ENCODE measurements at regions not wholly inside any gene's neighbourhood (a gene's known extent, or its start where the extent isn't known, plus 50 kb on each side); places are given as distances from the start of the nearest gene placed in this dataset.

DNA sequence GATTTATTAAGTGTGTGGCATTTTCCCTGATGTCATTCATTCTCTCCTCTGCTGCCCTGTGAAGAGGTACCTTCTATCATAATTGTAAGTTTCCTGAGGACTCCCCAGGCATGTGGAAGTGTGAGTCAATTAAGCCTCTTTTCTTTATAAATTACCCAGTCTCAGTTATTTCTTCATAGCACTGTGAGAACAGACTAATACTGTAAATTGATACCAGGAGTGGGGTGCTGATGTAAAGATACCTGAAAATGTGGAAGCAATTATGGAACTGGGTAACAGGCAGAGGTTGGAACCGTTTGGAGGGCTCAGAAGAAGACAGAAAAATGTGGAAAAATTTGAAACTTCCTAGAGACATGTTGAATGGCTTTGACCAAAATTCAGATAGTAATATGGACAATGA lies 711.8 kb upstream of the GRM3 start:
- H3K27ac ChIP-seq (ENCODE audit: insufficient read depth, low read length) = no peak overlapping the region
- no peak overlapping the region for H3K4me3 ChIP-seq (replicated peaks in 1 of 4; ENCODE audit: control extremely low read depth in 1 of 4, insufficient read depth in 1 of 4, low read depth in 3 of 4, low read length in 4 of 4)
- H3K4me2 ChIP-seq (ENCODE audit: extremely low read depth, insufficient read depth, low read length) = no peak overlapping the region
- H4K20me1 ChIP-seq (ENCODE audit: control insufficient read depth, extremely low read depth, insufficient read depth, low read length) = no peaks in the 10 kb centered on the region
- H3K4me1 ChIP-seq (ENCODE audit: control insufficient read depth, extremely low read depth, insufficient read depth, low read length) = no peaks in the 10 kb centered on the region
- H3K36me3 ChIP-seq (ENCODE audit: control insufficient read depth, insufficient read depth, low read length) = no peaks in the 10 kb centered on the region
- H2AFZ ChIP-seq (ENCODE audit: low read length) = no peak overlapping the region
- H3K79me2 ChIP-seq (ENCODE audit: control insufficient read depth, insufficient read depth, low read length) = no peaks in the 10 kb centered on the region
- no peaks in the 10 kb centered on the region for H3K9me3 ChIP-seq (ENCODE audit: control insufficient read depth, insufficient read depth, low read depth, low read length)
- TF ChIP-seq EZH2 (IDR thresholded peaks at IDR 0.05; ENCODE audit: low read length, missing control alignments) = no peak
- TF ChIP-seq, protein P1, sequence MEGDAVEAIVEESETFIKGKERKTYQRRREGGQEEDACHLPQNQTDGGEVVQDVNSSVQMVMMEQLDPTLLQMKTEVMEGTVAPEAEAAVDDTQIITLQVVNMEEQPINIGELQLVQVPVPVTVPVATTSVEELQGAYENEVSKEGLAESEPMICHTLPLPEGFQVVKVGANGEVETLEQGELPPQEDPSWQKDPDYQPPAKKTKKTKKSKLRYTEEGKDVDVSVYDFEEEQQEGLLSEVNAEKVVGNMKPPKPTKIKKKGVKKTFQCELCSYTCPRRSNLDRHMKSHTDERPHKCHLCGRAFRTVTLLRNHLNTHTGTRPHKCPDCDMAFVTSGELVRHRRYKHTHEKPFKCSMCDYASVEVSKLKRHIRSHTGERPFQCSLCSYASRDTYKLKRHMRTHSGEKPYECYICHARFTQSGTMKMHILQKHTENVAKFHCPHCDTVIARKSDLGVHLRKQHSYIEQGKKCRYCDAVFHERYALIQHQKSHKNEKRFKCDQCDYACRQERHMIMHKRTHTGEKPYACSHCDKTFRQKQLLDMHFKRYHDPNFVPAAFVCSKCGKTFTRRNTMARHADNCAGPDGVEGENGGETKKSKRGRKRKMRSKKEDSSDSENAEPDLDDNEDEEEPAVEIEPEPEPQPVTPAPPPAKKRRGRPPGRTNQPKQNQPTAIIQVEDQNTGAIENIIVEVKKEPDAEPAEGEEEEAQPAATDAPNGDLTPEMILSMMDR (conservative IDR thresholded peaks at IDR 0.05 in 1 of 2, IDR thresholded peaks at IDR 0.05 in 1 of 2; ENCODE audit: low read depth in 1 of 2, low read length in 2 of 2) = no peak
- no peak overlapping the region for H3K9ac ChIP-seq (ENCODE audit: insufficient read depth, low read length)
- no peak for DNase-seq (ENCODE audit: low read depth in 2 of 2)
- no peaks in the 10 kb centered on the region for H3K27me3 ChIP-seq (ENCODE audit: control insufficient read depth, insufficient read depth, low read length)

DNA sequence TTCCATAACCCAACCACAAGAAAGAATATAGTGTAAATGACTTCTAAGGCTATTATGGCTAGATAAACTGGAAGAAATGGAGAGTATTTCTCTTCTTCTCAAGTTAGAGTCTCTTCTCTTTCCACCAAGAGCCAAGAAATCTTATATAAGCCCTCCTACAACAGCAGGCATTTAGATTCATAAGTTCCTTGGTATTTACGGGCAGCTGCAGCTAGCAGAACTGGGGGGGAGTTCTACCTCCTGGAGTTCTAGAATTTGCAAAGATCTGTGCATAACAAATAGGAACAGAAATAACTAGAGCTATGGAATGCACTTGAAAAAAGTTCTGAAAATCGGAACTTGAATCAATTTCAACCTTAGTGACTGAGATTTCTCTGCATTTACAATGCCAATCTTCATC lies 715.2 kb upstream of the GRM3 start:
- Histone ChIP-seq H4K20me1 (ENCODE audit: control insufficient read depth, extremely low read depth, insufficient read depth, low read length) (no peaks in the 10 kb centered on the region), H3K79me2 (ENCODE audit: control insufficient read depth, insufficient read depth, low read length) (no peaks in the 10 kb centered on the region), H3K9me3 (ENCODE audit: control insufficient read depth, insufficient read depth, low read depth, low read length) (no peaks in the 10 kb centered on the region), H3K36me3 (ENCODE audit: control insufficient read depth, insufficient read depth, low read length) (no peaks in the 10 kb centered on the region), H3K4me2 (ENCODE audit: extremely low read depth, insufficient read depth, low read length) (no peak overlapping the region), H3K27me3 (ENCODE audit: control insufficient read depth, insufficient read depth, low read length) (no peaks in the 10 kb centered on the region), H3K9ac (ENCODE audit: insufficient read depth, low read length) (no peak overlapping the region), H2AFZ (ENCODE audit: low read length) (no peak overlapping the region), H3K27ac (ENCODE audit: insufficient read depth, low read length) (no peak overlapping the region), H3K4me3 (replicated peaks in 1 of 4; ENCODE audit: control extremely low read depth in 1 of 4, insufficient read depth in 1 of 4, low read depth in 3 of 4, low read length in 4 of 4) (no peak overlapping the region), H3K4me1 (ENCODE audit: control insufficient read depth, extremely low read depth, insufficient read depth, low read length) (no peaks in the 10 kb centered on the region)
- no peak for TF ChIP-seq EZH2 (IDR thresholded peaks at IDR 0.05; ENCODE audit: low read length, missing control alignments)
- TF ChIP-seq, protein P1 (conservative IDR thresholded peaks at IDR 0.05 in 1 of 2, IDR thresholded peaks at IDR 0.05 in 1 of 2; ENCODE audit: low read depth in 1 of 2, low read length in 2 of 2) = no peak
- DNase-seq (ENCODE audit: low read depth in 2 of 2) = no peak

DNA sequence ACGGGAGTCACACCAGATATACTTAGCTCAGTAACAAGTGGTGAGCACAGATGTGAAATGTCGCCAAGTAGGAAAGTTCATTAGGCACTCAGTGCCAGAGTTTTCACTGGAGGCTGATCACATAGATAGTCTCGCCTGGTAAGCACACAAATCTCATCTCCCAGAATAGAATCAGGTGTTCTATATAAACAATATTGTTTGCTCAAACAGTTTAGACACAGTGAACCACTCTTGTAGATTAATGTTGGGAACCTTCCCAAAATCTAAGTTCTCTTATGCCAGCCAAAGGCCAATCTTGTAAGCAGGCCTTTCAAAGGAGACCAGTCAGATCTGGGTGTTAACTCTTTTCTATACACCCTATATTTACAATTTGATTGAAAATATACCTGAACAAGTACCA lies 716.5 kb upstream of the GRM3 start:
- Histone ChIP-seq H3K9ac (ENCODE audit: insufficient read depth, low read length) (no peak overlapping the region), H3K4me1 (ENCODE audit: control insufficient read depth, extremely low read depth, insufficient read depth, low read length) (no peaks in the 10 kb centered on the region), H2AFZ (ENCODE audit: low read length) (no peak overlapping the region), H3K4me2 (ENCODE audit: extremely low read depth, insufficient read depth, low read length) (no peak overlapping the region), H3K27me3 (ENCODE audit: control insufficient read depth, insufficient read depth, low read length) (no peaks in the 10 kb centered on the region), H3K27ac (ENCODE audit: insufficient read depth, low read length) (no peak overlapping the region), H3K9me3 (ENCODE audit: control insufficient read depth, insufficient read depth, low read depth, low read length) (no peaks in the 10 kb centered on the region), H3K79me2 (ENCODE audit: control insufficient read depth, insufficient read depth, low read length) (no peaks in the 10 kb centered on the region), H3K36me3 (ENCODE audit: control insufficient read depth, insufficient read depth, low read length) (no peaks in the 10 kb centered on the region), H4K20me1 (ENCODE audit: control insufficient read depth, extremely low read depth, insufficient read depth, low read length) (no peaks in the 10 kb centered on the region), H3K4me3 (replicated peaks in 1 of 4; ENCODE audit: control extremely low read depth in 1 of 4, insufficient read depth in 1 of 4, low read depth in 3 of 4, low read length in 4 of 4) (no peak overlapping the region)
- no peak for TF ChIP-seq EZH2 (IDR thresholded peaks at IDR 0.05; ENCODE audit: low read length, missing control alignments)
- TF ChIP-seq, protein P1 (conservative IDR thresholded peaks at IDR 0.05 in 1 of 2, IDR thresholded peaks at IDR 0.05 in 1 of 2; ENCODE audit: low read depth in 1 of 2, low read length in 2 of 2) = no peak
- DNase-seq (ENCODE audit: low read depth in 2 of 2) = no peak
